ENCODE measurements at regions not wholly inside any gene's neighbourhood (a gene's known extent, or its start where the extent isn't known, plus 50 kb on each side); places are given as distances from the start of the nearest gene placed in this dataset.

DNA sequence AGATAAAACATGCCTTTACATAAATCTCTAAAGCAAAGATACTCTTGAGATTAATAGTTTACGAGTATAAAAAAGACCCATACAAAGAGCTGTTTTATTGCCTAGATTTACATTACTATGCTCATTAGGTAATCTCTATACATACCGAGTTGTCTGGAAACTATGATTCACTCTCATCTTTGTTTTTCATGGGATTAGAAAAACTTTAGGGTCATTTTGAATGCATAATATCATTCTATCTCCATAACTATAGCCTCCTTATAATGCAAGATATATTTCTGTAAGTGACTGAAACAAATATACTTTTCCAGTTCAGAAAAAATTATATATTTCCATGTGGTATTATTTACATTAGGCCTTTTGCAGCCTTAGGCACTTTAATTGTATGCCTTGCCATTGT is 1088.7 kb upstream of the ARRDC3 start:
- H3K9me3 Mint-ChIP-seq (ENCODE audit: low read depth) = peaks cover 12% of the 10 kb centered on the region
- no peaks in the 10 kb centered on the region for H3K27me3 Mint-ChIP-seq (ENCODE audit: low read depth)
- no peak for DNase-seq (ENCODE audit: low spot score)
- peaks cover 4% of the 10 kb centered on the region for H3K36me3 Mint-ChIP-seq (ENCODE audit: low read depth)
- H3K27ac Mint-ChIP-seq (ENCODE audit: unreplicated experiment) = no peak overlapping the region
- no peak overlapping the region for H3K4me3 Mint-ChIP-seq (ENCODE audit: unreplicated experiment)
- H3K4me1 Mint-ChIP-seq (ENCODE audit: low read depth) = peaks cover 13% of the 10 kb centered on the region
- no peak for TF ChIP-seq CTCF (IDR thresholded peaks at IDR 0.05)

- no peak overlapping the region for H3K4me3 Mint-ChIP-seq (ENCODE audit: unreplicated experiment)
- DNase-seq (ENCODE audit: low spot score) = no peak
- peaks cover 13% of the 10 kb centered on the region for H3K4me1 Mint-ChIP-seq (ENCODE audit: low read depth)
- no peaks in the 10 kb centered on the region for H3K27me3 Mint-ChIP-seq (ENCODE audit: low read depth)
- H3K27ac Mint-ChIP-seq (ENCODE audit: unreplicated experiment) = no peak overlapping the region
- peaks cover 4% of the 10 kb centered on the region for H3K36me3 Mint-ChIP-seq (ENCODE audit: low read depth)
- no peak for TF ChIP-seq CTCF (IDR thresholded peaks at IDR 0.05)
- H3K9me3 Mint-ChIP-seq (ENCODE audit: low read depth) = peaks cover 12% of the 10 kb centered on the region
Measured at GRCh38 chr5:92470770-92471169, 1087.7 kb upstream of the ARRDC3 start.

DNA sequence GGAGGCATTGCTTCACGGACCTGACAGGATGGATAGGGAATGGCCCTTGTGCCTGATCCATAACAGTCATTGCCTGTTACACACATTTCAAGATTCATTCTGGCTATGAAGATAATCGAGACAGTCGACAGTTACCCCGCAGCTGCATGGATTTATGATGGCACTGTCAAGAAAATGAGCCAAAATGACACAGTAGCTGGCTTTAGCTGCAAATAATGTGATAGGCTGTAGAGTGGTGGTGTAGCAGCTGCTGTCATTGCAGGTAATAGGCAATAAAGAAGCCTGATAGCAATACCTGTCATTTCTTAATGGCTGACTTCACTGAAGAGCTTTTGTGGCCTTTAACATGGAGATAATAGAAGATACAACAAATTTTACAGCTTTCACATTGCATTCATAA is 1085.2 kb upstream of the ARRDC3 start:
- Mint-ChIP-seq H3K4me3 (ENCODE audit: unreplicated experiment) (no peak overlapping the region), H3K9me3 (ENCODE audit: low read depth) (peaks cover 6% of the 10 kb centered on the region), H3K36me3 (ENCODE audit: low read depth) (peaks cover 3% of the 10 kb centered on the region), H3K27ac (ENCODE audit: unreplicated experiment) (no peak overlapping the region), H3K27me3 (ENCODE audit: low read depth) (no peaks in the 10 kb centered on the region), H3K4me1 (ENCODE audit: low read depth) (peaks cover 13% of the 10 kb centered on the region)
- no peak for DNase-seq (ENCODE audit: low spot score)
- no peak for TF ChIP-seq CTCF (IDR thresholded peaks at IDR 0.05)

- Mint-ChIP-seq H3K27me3 (ENCODE audit: low read depth) (no peaks in the 10 kb centered on the region), H3K9me3 (ENCODE audit: low read depth) (peaks cover under 1% of the 10 kb centered on the region), H3K4me3 (ENCODE audit: unreplicated experiment) (no peak overlapping the region), H3K36me3 (ENCODE audit: low read depth) (no peaks in the 10 kb centered on the region), H3K27ac (ENCODE audit: unreplicated experiment) (no peak overlapping the region), H3K4me1 (ENCODE audit: low read depth) (peaks cover 13% of the 10 kb centered on the region)
- TF ChIP-seq CTCF (IDR thresholded peaks at IDR 0.05) = no peak
- no peak for DNase-seq (ENCODE audit: low spot score)
Measured at GRCh38 chr5:92467695-92468094, 1084.6 kb upstream of the ARRDC3 start.

- no peak overlapping the region for H3K27ac Mint-ChIP-seq (ENCODE audit: unreplicated experiment)
Measured at GRCh38 chr5:92460505-92460904, 1077.4 kb upstream of the ARRDC3 start.

More at GRCh38 chr5:92460505-92460904, 1077.4 kb upstream of the ARRDC3 start:
- H3K27me3 Mint-ChIP-seq (ENCODE audit: low read depth) = no peaks in the 10 kb centered on the region
- no peak overlapping the region for H3K4me3 Mint-ChIP-seq (ENCODE audit: unreplicated experiment)
- TF ChIP-seq CTCF (IDR thresholded peaks at IDR 0.05) = no peak
- DNase-seq (ENCODE audit: low spot score) = no peak
- no peaks in the 10 kb centered on the region for H3K4me1 Mint-ChIP-seq (ENCODE audit: low read depth)
- H3K9me3 Mint-ChIP-seq (ENCODE audit: low read depth) = peaks cover 3% of the 10 kb centered on the region
- no peaks in the 10 kb centered on the region for H3K36me3 Mint-ChIP-seq (ENCODE audit: low read depth)
